H9 (cell line): ENCODE measurements at regions not wholly inside any gene's neighbourhood (a gene's known extent, or its start where the extent isn't known, plus 50 kb on each side); places are given as distances from the start of the nearest gene placed in this dataset.

Source experiments
- DNase-seq: peaks from one replicate; pipeline ENCODE4 v3.0.0-alpha.2; 2017
- H2AFZ ChIP-seq: one replicate; pipeline ENCODE4 v1.6.1; 2013; ENCODE audit warnings: mild to moderate bottlenecking, low read length, control low read depth, moderate library complexity
- H2AK5ac ChIP-seq: 2 replicates; pipeline ENCODE4 v1.6.1; 2013; ENCODE audit warnings: low read length, control low read depth, mixed read lengths; ENCODE audit not compliant: insufficient read length
- H2BK120ac ChIP-seq: one replicate; pipeline ENCODE4 v1.6.1; 2013; ENCODE audit warnings: low read depth, mild to moderate bottlenecking, low read length, control low read depth, inconsistent platforms; ENCODE audit not compliant: poor library complexity, severe bottlenecking
- H2BK12ac ChIP-seq: 2 replicates; pipeline ENCODE4 v1.6.1; 2013; ENCODE audit warnings: low read length, control low read depth, mixed read lengths, low read depth; ENCODE audit not compliant: insufficient read length
- H2BK15ac ChIP-seq: 2 replicates; pipeline ENCODE4 v1.6.1; 2013; ENCODE audit warnings: low read depth, low read length, control low read depth
- H2BK20ac ChIP-seq: one replicate; pipeline ENCODE4 v1.6.1; 2013; ENCODE audit warnings: low read depth, mild to moderate bottlenecking, low read length, control low read depth, inconsistent platforms; ENCODE audit not compliant: poor library complexity, severe bottlenecking
- H2BK5ac ChIP-seq: 2 replicates; pipeline ENCODE4 v1.6.1; 2013; ENCODE audit warnings: low read length, control low read depth, mixed read lengths; ENCODE audit not compliant: insufficient read length
- H3K14ac ChIP-seq: 2 replicates; pipeline ENCODE4 v1.6.1; 2013; ENCODE audit warnings: low read length, control low read depth; ENCODE audit not compliant: insufficient read depth
- H3K18ac ChIP-seq: 2 replicates; pipeline ENCODE4 v1.6.1; 2013; ENCODE audit warnings: low read depth, mild to moderate bottlenecking, mixed read lengths, low read length, control low read depth; ENCODE audit not compliant: insufficient read length
- H3K23ac ChIP-seq: 2 replicates; pipeline ENCODE4 v1.6.1; 2013; ENCODE audit warnings: low read length, control low read depth, mixed read lengths, low read depth; ENCODE audit not compliant: insufficient read length
- H3K23me2 ChIP-seq: 2 replicates; pipeline ENCODE4 v1.6.1; 2013; ENCODE audit warnings: low read depth, mild to moderate bottlenecking, mixed read lengths, low read length, control low read depth; ENCODE audit not compliant: insufficient read length, poor library complexity, severe bottlenecking
- H3K27ac ChIP-seq: 2 replicates; pipeline ENCODE4 v1.5.1; 2013; ENCODE audit warnings: low read length, control low read depth, mixed read lengths, low read depth; ENCODE audit not compliant: insufficient read length
- H3K27me3 ChIP-seq: 2 replicates; pipeline ENCODE4 v1.6.1; 2013; ENCODE audit warnings: low read length, control low read depth, inconsistent platforms; ENCODE audit not compliant: insufficient read depth
- H3K4ac ChIP-seq: 2 replicates; pipeline ENCODE4 v1.6.1; 2013; ENCODE audit warnings: low read depth, mild to moderate bottlenecking, control low read depth, inconsistent platforms, low read length, moderate library complexity
- H3K4me1 ChIP-seq: 2 replicates; pipeline ENCODE4 v1.6.1; 2013; ENCODE audit warnings: low read length, control low read depth, inconsistent platforms; ENCODE audit not compliant: insufficient read depth
- H3K4me2 ChIP-seq: 2 replicates; pipeline ENCODE4 v1.6.1; 2013; ENCODE audit warnings: low read length, control low read depth, mixed read lengths; ENCODE audit not compliant: insufficient read length, insufficient read depth
- H3K56ac ChIP-seq: 2 replicates; pipeline ENCODE4 v1.6.1; 2013; ENCODE audit warnings: low read depth, mild to moderate bottlenecking, mixed read lengths, low read length, control low read depth; ENCODE audit not compliant: insufficient read length
- H3K79me1 ChIP-seq: 2 replicates; pipeline ENCODE4 v1.6.1; 2013; ENCODE audit warnings: low read depth, mild to moderate bottlenecking, moderate library complexity, low read length, control low read depth, inconsistent platforms; ENCODE audit not compliant: insufficient read depth, poor library complexity, severe bottlenecking
- H3K79me2 ChIP-seq: 2 replicates; pipeline ENCODE4 v1.6.1; 2013; ENCODE audit warnings: low read length, control low read depth, inconsistent platforms; ENCODE audit not compliant: insufficient read depth
- H3K9ac ChIP-seq: 2 replicates; pipeline ENCODE4 v1.6.1; 2013; ENCODE audit warnings: low read length, control low read depth, mixed read lengths; ENCODE audit not compliant: insufficient read length; ENCODE audit errors: extremely low read depth
- H3K9me3 ChIP-seq: one replicate; pipeline ENCODE4 v1.6.1; 2013; ENCODE audit warnings: low read depth, low read length, inconsistent platforms; ENCODE audit not compliant: control insufficient read depth
- H3T11ph ChIP-seq: one replicate; pipeline ENCODE4 v1.6.1; 2013; ENCODE audit warnings: mild to moderate bottlenecking, low read length, control low read depth, inconsistent platforms
- H4K20me1 ChIP-seq: one replicate; pipeline ENCODE4 v1.6.1; 2013; ENCODE audit not compliant: control insufficient read depth, insufficient read length, insufficient read depth
- H4K5ac ChIP-seq: 2 replicates; pipeline ENCODE4 v1.6.1; 2013; ENCODE audit warnings: low read depth, mild to moderate bottlenecking, mixed read lengths, low read length, control low read depth; ENCODE audit not compliant: insufficient read length
- H4K8ac ChIP-seq: replicated peaks from 2 replicates; pipeline ENCODE4 v1.6.1; 2013; ENCODE audit warnings: low read length, control low read depth, mixed read lengths, low read depth; ENCODE audit not compliant: insufficient read length
- H4K91ac ChIP-seq: 2 replicates; pipeline ENCODE4 v1.6.1; 2013; ENCODE audit warnings: low read depth, mild to moderate bottlenecking, moderate library complexity, mixed read lengths, low read length, control low read depth; ENCODE audit not compliant: insufficient read length
- H3K27ac Mint-ChIP-seq, 3 experiments: 2 replicates in 2 of 3; 3 replicates in 1 of 3; pipeline ENCODE4 v1.8.0; 2020 to 2021; ENCODE audit warnings: mixed read lengths in 3 of 3, mild to moderate bottlenecking in 1 of 3, moderate library complexity in 1 of 3
- H3K27me3 Mint-ChIP-seq: 2 replicates; pipeline ENCODE4 v1.8.0; 2021; ENCODE audit warnings: low read depth, mild to moderate bottlenecking, moderate library complexity, mixed read lengths
- H3K36me3 Mint-ChIP-seq, 3 experiments: 2 replicates in 2 of 3; 3 replicates in 1 of 3; pipeline ENCODE4 v1.8.0; 2020 to 2021; ENCODE audit warnings: low read depth in 3 of 3, mixed read lengths in 3 of 3; ENCODE audit not compliant: insufficient read depth in 1 of 3
- H3K4me1 Mint-ChIP-seq, 2 experiments: 2 replicates each; pipeline ENCODE4 v1.8.0; 2020; ENCODE audit warnings: mixed read lengths in 2 of 2
- H3K4me3 Mint-ChIP-seq, 2 experiments: 2 replicates in 1 of 2; 3 replicates in 1 of 2; pipeline ENCODE4 v1.8.0; 2020 to 2021; ENCODE audit warnings: mild to moderate bottlenecking in 2 of 2, mixed read lengths in 2 of 2, moderate library complexity in 1 of 2
- H3K9me3 Mint-ChIP-seq, 2 experiments: 2 replicates in 1 of 2; 3 replicates in 1 of 2; pipeline ENCODE4 v1.8.0; 2020; ENCODE audit warnings: mild to moderate bottlenecking in 2 of 2, mixed read lengths in 2 of 2, moderate library complexity in 1 of 2
- CTCF ChIP-seq: fragments of 200-600 bp; sonication (generic); conservative IDR thresholded peaks from 3 replicates; pipeline ENCODE4 v1.8.0; 2021; ENCODE audit warnings: antibody characterized with exemption, mild to moderate bottlenecking
- WGBS: extraction: QIAGEN DNeasy Blood & Tissue Kit; methylation state at CpG from one replicate; pipeline ENCODE4 v1.1.7; 2013; ENCODE audit warnings: missing lambda C conversion rate, low lambda C conversion rate, mixed read lengths; ENCODE audit not compliant: insufficient read length; ENCODE audit errors: extremely low coverage; 5-methylcytosine and 5-hydroxymethylcytosine counted together

- no peak overlapping the region for H3K14ac ChIP-seq
- no peaks in the 10 kb centered on the region for H3K36me3 Mint-ChIP-seq
- no peak overlapping the region for H3K27ac ChIP-seq
- H2AFZ ChIP-seq, result no peak overlapping the region
- no peak overlapping the region for H3T11ph ChIP-seq
- H2BK20ac ChIP-seq, result no peak overlapping the region
- H3K4me3 Mint-ChIP-seq, result no peak overlapping the region
- H3K79me2 ChIP-seq, result no peaks in the 10 kb centered on the region
- no peak overlapping the region for H4K8ac ChIP-seq
- no peak overlapping the region for H4K5ac ChIP-seq
- H3K18ac ChIP-seq, result no peak overlapping the region
- no peaks in the 10 kb centered on the region for H4K20me1 ChIP-seq
- no peaks in the 10 kb centered on the region for H3K4me1 ChIP-seq
- H3K56ac ChIP-seq, result no peak overlapping the region
- no peak overlapping the region for H2BK120ac ChIP-seq
- H3K23ac ChIP-seq, result no peak overlapping the region
- H3K27me3 Mint-ChIP-seq, result peaks cover 16% of the 10 kb centered on the region
- no peak overlapping the region for H3K4ac ChIP-seq
- DNase-seq, result no peak
- WGBS, result no CpG with 5 or more reads among the region's 2 CpGs
- H3K27ac Mint-ChIP-seq, result no peak overlapping the region; a peak in 1 of 7 replicates
- no peak overlapping the region for H3K4me2 ChIP-seq
- peaks cover 12% of the 10 kb centered on the region in 2 experiments for H3K4me1 Mint-ChIP-seq
- no peaks in the 10 kb centered on the region for H3K23me2 ChIP-seq
- no peak overlapping the region for H3K9ac ChIP-seq
- no peak overlapping the region for H2BK15ac ChIP-seq
- H2BK5ac ChIP-seq, result no peak overlapping the region
- H3K9me3 Mint-ChIP-seq, result peaks cover 6% of the 10 kb centered on the region in 2 experiments; a peak in 4 of 5 replicates
- no peak for TF ChIP-seq CTCF
- no peak overlapping the region for H4K91ac ChIP-seq
- H3K27me3 ChIP-seq, result no peaks in the 10 kb centered on the region
- H2AK5ac ChIP-seq, result no peak overlapping the region
- H3K79me1 ChIP-seq, result no peaks in the 10 kb centered on the region
- no peak overlapping the region for H2BK12ac ChIP-seq
- no peaks in the 10 kb centered on the region for H3K9me3 ChIP-seq
These were observed 153.8 kb downstream of the SOX9 start for GRCh38 chr17:72274614-72275013.
